ENCODE measurements at regions not wholly inside any gene's neighbourhood (a gene's known extent, or its start where the extent isn't known, plus 50 kb on each side); places are given as distances from the start of the nearest gene placed in this dataset.

- DNase-seq (ENCODE audit: low read depth in 1 of 2, low spot score in 1 of 2) = no peak
- TF ChIP-seq CTCF (IDR thresholded peaks at IDR 0.05; ENCODE audit: insufficient read depth, low read length) (no peak), SPI1 (IDR thresholded peaks at IDR 0.05; ENCODE audit: borderline replicate concordance, low read depth) (no peak), REST (IDR thresholded peaks at IDR 0.05; ENCODE audit: insufficient replicate concordance, low read depth) (no peak), POLR2AphosphoS5 (IDR thresholded peaks at IDR 0.05; ENCODE audit: low read depth) (no peak), GABPA (IDR thresholded peaks at IDR 0.05; ENCODE audit: low read depth) (no peak)
Measured at GRCh38 chr19:32174386-32175113, 170.9 kb upstream of the ZNF507 start.

GRCh38 chr19:32176591-32176990 lies 168.8 kb upstream of the ZNF507 start:
- H3K4me3 ChIP-seq (replicated peaks; ENCODE audit: insufficient read depth, low read length) = no peak overlapping the region
- no peak overlapping the region for H3K27ac ChIP-seq (replicated peaks)
- no peak for DNase-seq (ENCODE audit: low read depth in 1 of 2, low spot score in 1 of 2)
- H3K27me3 ChIP-seq (ENCODE audit: insufficient read depth, poor library complexity, severe bottlenecking) = peaks cover under 1% of the 10 kb centered on the region
- TF ChIP-seq GABPA (IDR thresholded peaks at IDR 0.05; ENCODE audit: low read depth) (no peak), POLR2AphosphoS5 (IDR thresholded peaks at IDR 0.05; ENCODE audit: low read depth) (no peak), REST (IDR thresholded peaks at IDR 0.05; ENCODE audit: insufficient replicate concordance, low read depth) (no peak), CTCF (IDR thresholded peaks at IDR 0.05; ENCODE audit: insufficient read depth, low read length) (no peak), SPI1 (IDR thresholded peaks at IDR 0.05; ENCODE audit: borderline replicate concordance, low read depth) (no peak)

More at GRCh38 chr19:32174386-32175113, 170.9 kb upstream of the ZNF507 start:
- Histone ChIP-seq H3K27ac (replicated peaks) (no peak overlapping the region), H3K4me3 (replicated peaks; ENCODE audit: insufficient read depth, low read length) (no peak overlapping the region), H3K27me3 (ENCODE audit: insufficient read depth, poor library complexity, severe bottlenecking) (peaks cover 2% of the 10 kb centered on the region)

GRCh38 chr19:32177686-32178085 lies 167.7 kb upstream of the ZNF507 start:
- Histone ChIP-seq H3K27me3 (ENCODE audit: insufficient read depth, poor library complexity, severe bottlenecking) (no peaks in the 10 kb centered on the region), H3K27ac (replicated peaks) (no peak overlapping the region), H3K4me3 (replicated peaks; ENCODE audit: insufficient read depth, low read length) (no peak overlapping the region)
- DNase-seq (ENCODE audit: low read depth in 1 of 2, low spot score in 1 of 2) = no peak
- TF ChIP-seq SPI1 (IDR thresholded peaks at IDR 0.05; ENCODE audit: borderline replicate concordance, low read depth) (no peak), GABPA (IDR thresholded peaks at IDR 0.05; ENCODE audit: low read depth) (no peak)

- Histone ChIP-seq H3K4me3 (replicated peaks; ENCODE audit: insufficient read depth, low read length) (no peak overlapping the region), H3K27me3 (ENCODE audit: insufficient read depth, poor library complexity, severe bottlenecking) (no peaks in the 10 kb centered on the region), H3K27ac (replicated peaks) (no peak overlapping the region)
- TF ChIP-seq SPI1 (IDR thresholded peaks at IDR 0.05; ENCODE audit: borderline replicate concordance, low read depth) (no peak), CTCF (IDR thresholded peaks at IDR 0.05; ENCODE audit: insufficient read depth, low read length) (no peak), GABPA (IDR thresholded peaks at IDR 0.05; ENCODE audit: low read depth) (no peak), POLR2AphosphoS5 (IDR thresholded peaks at IDR 0.05; ENCODE audit: low read depth) (no peak), REST (IDR thresholded peaks at IDR 0.05; ENCODE audit: insufficient replicate concordance, low read depth) (no peak)
- DNase-seq (ENCODE audit: low read depth in 1 of 2, low spot score in 1 of 2) = no peak
Measured at GRCh38 chr19:32178401-32178800, 167.0 kb upstream of the ZNF507 start.

Data from HL-60 (cell line).